Erythroblast (primary cell): ENCODE measurements at regions not wholly inside any gene's neighbourhood (a gene's known extent, or its start where the extent isn't known, plus 50 kb on each side); places are given as distances from the start of the nearest gene placed in this dataset.

Experiments used
- GATA1 ChIP-seq: IDR thresholded peaks from 2 replicates; pipeline ENCODE4 v1.6.1; 2011; ENCODE audit warnings: low read depth, mild to moderate bottlenecking, control low read depth, low read length, moderate library complexity
- POLR2A ChIP-seq: IDR thresholded peaks from 2 replicates; pipeline ENCODE4 v1.6.1; 2011; ENCODE audit warnings: mild to moderate bottlenecking, low read length

DNA sequence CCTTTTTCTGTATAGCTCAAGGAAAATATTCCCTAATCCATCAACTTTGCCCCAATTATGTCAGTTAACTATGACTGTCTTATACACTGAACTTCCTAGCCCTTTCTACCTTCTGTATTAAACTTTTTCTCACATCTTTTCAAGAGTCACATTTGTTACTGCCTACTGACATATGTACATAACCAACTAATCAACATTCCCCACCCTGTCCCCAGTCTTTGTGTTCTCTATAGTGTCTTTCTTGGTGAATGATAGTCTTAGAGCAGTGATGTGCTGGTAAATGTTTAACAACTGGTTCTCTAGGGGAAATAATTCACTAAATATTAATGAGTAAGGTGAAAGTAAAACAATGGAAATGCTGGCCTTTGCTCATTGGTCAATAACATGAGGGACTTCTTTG lies 61.6 kb upstream of the PIK3C3 start:
- TF ChIP-seq POLR2A (no peak), GATA1 (no peak)
